Hepatic stellate cell (primary cell): ENCODE measurements at regions not wholly inside any gene's neighbourhood (a gene's known extent, or its start where the extent isn't known, plus 50 kb on each side); places are given as distances from the start of the nearest gene placed in this dataset.

ENCODE experiments used
- DNase-seq: peaks from one replicate; pipeline ENCODE4 v3.0.0; 2011; ENCODE audit warnings: low spot score

DNA sequence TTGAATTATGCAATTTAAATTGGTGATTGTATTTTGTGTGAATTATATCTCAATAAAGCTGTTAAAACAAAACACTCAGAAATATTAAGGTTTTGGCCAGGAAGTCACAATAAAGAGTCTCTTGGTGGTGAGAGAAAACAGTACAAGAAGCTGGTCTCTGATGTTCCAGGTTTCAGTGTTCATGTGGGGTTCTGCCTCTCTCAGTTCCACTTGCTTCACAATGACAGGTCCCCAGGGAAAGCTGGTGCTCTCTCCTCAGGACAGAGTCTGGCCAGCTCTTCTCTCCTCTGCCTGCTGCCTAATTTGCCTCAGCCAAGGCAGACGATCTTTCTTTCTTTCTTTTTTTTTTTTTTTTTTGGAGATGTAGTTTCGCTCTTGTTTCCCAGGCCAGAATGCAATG, 342.9 kb upstream of the PLXNA2 start:
- DNase-seq: no peak

GRCh38 chr1:208593306-208594006, 349.3 kb upstream of the PLXNA2 start:
- no peak for DNase-seq

- no peak for DNase-seq
Observed at GRCh38 chr1:208595236-208595635, 351.1 kb upstream of the PLXNA2 start.

DNA sequence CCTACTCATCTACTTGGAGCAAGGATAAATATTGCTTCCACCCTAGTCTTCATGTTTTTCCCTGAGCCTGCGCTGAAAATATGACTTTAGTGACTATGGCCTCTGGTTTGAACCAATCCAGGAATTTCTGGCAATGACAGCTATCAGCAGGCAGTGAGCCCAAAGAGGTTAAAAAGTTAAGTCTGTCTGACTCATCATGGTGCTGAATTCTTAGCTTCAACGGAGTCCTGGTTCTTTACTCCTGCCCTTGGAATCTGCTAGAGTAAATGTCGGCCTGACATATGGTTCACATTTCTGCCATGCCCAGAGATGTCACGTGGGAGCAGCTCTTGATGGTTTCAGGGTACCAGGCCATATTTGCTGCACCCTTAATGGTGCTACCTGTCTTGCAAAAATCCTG, 351.6 kb upstream of the PLXNA2 start:
- no peak for DNase-seq

DNA sequence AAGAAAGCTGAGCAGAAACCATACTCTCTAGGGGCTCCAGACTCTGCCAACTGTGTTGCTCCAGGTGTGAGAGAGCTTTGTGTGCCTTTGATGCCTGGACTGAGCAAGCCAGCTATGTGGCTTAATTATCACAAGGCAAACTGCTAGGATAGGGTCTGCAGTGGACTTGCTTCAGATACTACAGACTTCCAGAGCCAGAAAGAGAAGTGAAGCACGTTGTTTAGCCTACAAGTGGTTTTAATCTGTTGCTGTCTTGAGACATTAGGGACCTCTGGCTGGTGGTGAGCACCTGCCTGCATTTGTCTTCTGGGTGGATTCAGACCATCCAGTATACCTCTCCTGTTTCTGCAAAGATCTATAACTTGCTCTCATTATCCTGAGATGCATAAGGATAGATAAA, 353.4 kb upstream of the PLXNA2 start:
- DNase-seq: no peak

DNA sequence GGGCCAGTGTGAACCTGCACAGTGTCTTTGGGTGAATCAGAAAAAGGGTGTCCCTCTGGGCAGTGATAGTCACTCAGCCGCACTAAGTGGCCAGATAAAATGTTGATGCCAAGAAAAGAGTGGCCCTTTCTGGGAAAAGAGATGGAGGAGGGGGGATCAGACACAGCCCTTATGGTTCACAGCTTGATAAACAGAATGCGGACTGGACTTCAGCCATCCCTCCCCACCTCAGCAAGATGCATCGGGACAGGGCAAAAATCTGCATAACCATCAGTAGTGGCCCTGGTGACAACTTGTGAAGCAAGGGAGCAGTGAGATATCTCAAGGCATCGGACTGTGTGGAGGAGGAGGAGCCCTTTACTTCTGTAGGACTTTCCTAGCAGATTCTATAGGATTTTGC, 353.8 kb upstream of the PLXNA2 start:
- no peak for DNase-seq

DNA sequence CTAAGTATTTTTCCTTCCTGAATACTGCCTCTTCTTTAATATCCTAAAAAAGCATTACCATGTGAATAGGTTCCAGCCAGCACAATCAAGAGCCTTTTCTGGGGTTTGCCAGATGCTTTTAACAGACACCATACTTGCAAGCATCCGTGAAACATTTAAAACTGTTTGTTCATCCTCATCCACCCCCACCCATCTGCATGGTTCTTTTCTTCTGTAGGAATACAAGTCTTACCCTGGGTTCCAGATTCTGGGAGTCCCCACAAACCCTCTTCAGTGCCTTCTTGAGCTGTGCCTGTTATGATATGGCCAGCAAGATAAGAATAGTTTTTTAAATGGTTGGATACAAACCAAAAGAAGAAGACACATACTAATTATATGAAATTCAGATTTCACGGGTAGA, 354.9 kb upstream of the PLXNA2 start:
- no peak for DNase-seq

- DNase-seq: no peak
Observed at GRCh38 chr1:208600456-208601190, 356.4 kb upstream of the PLXNA2 start.

DNA sequence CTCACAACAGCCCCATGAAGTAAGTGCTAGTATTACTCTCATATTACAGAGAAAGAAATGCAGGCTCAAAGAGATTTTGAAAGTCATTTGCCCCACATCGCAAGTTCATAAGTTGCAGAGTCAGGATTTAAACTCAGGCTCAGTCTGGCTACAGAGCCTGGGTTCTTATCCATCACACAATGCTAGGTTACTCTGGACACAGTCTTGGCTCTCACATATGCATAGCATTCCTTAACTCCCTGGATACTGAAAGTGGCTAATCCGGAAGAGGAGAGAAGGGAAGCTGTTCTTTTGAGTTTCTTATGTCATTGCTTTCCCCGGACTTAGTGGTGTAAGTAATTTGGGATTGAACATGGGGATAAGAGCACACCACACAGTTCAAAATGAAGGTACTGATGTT, 357.4 kb upstream of the PLXNA2 start:
- no peak for DNase-seq

DNA sequence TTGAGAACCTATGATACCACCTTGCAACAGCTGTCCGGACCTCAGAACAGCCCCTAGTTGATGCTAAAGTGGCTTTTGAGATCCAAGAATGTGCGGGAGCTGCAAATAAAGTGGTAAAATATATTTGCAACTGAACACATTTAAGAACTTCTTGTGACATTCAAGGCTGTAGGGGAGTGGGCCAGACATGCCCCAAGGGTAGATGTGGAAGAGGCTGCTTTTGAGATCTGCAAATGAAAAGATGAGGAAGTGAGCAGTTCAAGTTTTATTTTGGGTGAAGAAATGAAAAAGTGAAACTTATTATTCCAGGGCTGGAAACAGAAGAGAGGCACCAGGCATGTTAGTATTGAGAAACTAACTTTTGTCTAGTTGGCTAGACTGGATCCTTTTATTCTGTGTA, 359.5 kb upstream of the PLXNA2 start:
- DNase-seq: no peak

DNA sequence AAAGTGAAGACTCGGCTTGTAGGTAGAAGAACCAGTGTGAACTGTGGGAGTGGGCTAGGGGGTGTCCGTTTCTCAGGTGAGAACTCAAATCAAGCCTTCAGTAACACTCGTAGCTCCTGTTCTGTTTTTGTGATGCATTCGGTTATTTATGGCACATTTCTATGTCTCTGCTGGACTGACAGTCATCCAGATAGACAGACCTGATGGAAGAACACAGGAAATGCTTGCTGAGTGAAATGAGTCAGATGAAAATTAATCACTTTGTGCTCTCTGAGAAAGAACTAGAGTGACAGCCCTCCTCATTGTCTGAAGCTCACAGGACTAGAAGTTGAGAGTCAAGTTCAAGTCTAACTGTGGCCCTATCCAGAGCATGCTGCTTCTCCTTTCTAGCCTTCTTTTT, 360.1 kb upstream of the PLXNA2 start:
- no peak for DNase-seq

DNA sequence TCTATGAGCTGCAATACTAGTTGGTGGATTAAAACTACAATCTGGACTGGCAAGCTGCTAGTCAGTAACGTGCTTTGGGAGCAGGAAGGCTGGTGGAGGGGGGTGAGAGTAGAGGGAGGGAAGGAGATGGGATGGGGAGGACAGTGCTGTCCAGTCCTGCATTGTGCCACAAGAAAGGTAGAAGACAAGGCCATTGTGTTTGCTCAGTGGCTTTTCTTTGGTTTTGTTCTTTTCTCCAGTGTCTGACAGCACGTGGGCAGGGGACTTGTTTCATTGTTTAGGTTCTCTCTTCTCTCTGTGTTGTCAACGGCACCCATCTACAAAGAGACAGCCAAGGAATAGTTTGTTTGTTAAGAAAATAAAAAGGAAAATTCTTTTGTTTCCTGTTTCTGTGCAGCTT, 362.8 kb upstream of the PLXNA2 start:
- DNase-seq: no peak

GRCh38 chr1:208607616-208608015, 363.4 kb upstream of the PLXNA2 start:
- DNase-seq: no peak

GRCh38 chr1:208614610-208615009, 370.4 kb upstream of the PLXNA2 start:
- DNase-seq: no peak

GRCh38 chr1:208615371-208615770, 371.2 kb upstream of the PLXNA2 start:
- DNase-seq: no peak

DNA sequence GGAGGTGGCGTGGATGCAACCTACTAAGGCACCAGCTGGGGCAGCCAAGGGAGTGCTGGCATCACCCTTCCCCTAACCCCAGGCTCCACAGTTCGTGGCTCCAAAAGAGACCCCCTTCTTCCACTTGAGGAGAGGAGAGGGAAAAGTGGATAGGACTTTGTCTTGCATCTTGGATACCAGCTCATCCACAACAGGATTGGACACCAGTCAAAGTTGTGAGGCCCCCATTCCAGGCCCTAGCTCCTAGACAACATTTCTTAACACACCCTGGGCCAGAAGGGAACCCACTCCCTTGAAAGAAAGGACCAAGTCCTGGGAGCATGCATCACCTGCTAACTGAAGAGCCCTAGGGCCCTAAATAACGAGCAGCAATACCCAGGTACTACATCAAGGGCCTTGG, 372.6 kb upstream of the PLXNA2 start:
- no peak for DNase-seq

DNA sequence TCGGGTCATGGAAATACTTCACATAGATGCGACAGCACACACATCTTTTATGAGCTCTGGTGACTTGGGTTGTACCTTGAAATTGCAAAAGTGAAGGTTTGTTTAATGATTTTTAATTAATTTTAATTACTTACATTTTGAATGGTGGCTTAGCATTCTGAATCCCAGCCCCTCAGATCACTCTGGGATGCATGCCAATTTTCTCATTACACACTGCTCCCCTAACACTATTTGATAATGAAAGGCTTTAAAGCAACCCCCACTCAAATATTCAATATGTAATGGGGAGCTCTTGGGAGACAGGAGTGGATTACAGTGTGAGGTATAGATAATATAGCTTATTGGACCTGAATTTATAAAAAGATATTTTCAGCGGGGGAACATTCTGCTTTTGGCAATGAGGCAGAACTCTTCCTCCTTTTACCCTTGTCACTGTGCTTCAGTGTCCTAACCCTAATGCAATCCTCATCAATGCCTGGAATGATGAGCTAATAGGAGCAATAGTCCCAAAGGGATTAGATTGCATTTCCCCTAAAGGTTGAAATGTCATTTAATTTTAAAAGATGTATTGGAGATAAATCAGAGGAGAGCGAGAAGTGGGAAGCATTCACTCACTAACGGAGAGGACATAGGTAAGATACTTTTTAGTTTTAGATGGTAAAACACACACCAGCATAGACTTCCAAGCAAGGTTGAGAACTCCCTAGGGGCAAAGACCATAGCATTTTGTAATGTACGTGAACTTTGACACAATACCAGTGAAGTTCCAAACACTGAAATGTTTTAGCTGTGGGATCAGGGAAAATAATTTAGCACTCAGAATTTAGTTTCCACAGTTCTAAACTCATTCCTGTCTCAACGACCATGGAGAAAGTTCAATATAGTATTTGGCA, 384.1 kb upstream of the PLXNA2 start:
- DNase-seq: no peak

DNA sequence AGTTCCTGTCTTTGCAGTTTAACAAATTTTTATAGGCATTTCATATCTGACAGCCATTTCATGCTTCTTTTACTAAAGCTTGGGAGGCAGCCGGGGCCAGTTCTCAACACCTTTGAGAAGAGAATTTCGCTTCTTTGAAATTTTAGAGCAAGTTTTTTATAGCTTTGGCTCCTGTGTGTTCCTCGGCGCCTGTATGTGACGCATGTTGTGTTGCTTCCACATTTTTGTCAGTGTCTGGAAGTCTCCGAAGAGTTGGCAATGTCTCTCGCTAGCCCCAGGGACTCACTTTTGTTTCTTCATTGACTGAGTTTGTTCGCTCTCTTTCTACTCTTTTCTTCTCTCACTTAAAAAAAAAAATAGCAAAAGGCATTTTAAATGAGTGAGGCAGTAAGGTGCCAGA, 386.9 kb upstream of the PLXNA2 start:
- DNase-seq: no peak

GRCh38 chr1:208631506-208631905, 387.3 kb upstream of the PLXNA2 start:
- DNase-seq: no peak

GRCh38 chr1:208634346-208635140, 390.4 kb upstream of the PLXNA2 start:
- no peak for DNase-seq

DNA sequence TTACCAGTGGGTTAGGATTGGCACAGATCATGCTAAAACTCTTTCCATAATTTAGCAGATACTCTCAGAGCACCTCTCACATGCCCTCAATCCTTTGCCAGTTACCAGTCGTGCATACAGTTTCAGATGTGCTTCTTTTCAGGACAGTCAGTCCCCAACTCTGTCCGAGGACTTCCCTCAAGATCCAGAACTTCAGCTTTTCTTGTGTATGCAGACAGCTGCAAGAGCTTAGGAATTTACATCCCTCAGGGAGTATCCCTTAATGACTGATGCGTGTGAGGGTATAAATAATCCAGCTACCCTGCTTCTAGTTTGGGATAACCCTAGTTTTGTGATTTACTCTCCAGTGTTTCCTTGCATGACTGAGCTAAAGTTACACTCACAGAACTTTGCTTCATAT, 393.0 kb upstream of the PLXNA2 start:
- no peak for DNase-seq

- DNase-seq: no peak
Observed at GRCh38 chr1:208639382-208639781, 395.2 kb upstream of the PLXNA2 start.
